HPDE6-E6E7 (cell line): ENCODE measurements at regions not wholly inside any gene's neighbourhood (a gene's known extent, or its start where the extent isn't known, plus 50 kb on each side); places are given as distances from the start of the nearest gene placed in this dataset.
A peak's percentile ranks its signal among the peaks of the same experiment; 100 is the strongest.

Source experiments
- DNase-seq: peaks from one replicate; pipeline ENCODE4 v3.0.0; 2011; ENCODE audit warnings: missing footprints; ENCODE audit errors: extremely low spot score

DNA sequence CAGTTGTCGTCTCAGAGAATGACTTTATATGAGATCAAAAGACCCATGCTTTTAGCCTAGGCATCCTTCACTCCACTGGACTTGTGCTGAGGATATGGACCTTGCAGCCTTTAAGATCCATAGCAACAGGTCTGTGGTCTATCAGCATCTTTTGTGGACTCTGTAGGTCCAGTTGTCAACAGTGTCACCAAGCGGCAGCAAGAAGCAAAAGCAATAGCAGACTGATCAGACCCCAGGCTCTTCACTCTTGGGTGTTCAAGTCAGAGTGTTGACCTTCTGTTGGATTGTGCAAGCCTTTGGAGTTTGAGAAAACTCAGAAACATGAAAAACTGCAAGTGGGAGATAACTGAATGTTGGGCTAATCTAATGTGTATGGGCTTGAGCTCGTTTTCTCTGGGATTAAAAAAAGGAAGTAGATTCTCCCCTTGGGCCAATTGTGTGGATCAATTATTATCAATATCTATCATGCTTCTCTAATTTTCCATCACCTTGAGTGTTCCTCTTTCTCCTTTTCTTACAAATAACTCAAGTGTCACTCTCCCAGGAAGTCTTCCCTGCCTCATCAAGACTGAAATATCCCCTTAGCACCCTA, 144.2 kb downstream of the LYPLAL1 start:
- no peak for DNase-seq

DNA sequence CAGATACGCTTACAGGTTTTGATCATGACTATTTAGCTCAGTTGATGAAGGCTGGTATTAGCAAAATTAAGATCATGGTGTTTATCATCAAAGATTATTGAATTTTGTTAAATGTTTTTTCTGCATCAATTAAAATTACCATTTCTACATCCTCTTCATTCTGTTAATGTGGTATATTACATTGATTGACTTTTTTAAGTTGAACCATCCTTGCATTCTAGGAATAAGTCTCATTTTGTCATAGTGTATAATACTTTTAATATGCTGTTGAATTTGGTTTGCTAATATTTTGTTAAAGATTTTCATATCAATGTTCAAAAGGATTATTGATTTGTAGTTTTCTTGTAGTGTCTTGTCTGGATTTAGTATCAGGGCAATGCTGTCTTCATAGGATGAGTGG, 142.4 kb downstream of the LYPLAL1 start:
- no peak for DNase-seq

DNA sequence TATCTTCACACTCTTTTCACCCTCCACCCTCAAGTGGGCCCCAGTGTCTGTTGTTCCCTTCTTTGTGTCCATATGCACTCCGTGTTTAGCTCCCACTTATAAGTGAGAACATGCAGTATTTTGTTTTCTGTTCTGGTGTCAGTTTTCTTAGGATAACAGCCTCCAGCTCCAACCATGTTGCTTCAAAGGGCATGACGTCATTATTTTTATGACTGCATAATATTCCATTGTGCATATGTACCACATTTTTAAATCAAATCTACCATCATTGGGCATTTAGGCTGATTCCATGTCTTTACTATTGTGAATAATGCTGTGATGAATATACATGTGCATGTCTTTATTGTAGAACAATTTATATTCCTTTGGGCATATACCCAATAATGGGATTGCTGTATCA, 140.3 kb downstream of the LYPLAL1 start:
- no peak for DNase-seq

DNA sequence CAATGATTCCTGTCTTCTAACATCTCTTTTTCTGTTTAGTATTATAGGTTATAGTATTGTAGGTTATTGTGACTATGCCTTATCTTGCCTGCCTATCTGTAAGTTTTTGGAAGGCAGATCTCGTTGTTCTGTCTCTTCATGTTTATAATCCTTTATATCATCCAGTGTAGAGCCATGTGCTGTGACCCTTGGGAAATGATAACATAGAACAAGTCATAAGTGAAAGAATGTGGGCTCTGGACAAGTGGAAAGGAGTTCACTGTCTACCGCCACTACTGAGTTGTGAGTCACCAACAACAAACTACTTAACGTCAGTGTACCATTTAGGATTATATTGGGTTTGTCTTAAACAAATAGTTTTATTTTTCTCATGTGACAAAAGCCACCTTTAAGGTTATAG, 139.3 kb downstream of the LYPLAL1 start:
- no peak for DNase-seq

DNA sequence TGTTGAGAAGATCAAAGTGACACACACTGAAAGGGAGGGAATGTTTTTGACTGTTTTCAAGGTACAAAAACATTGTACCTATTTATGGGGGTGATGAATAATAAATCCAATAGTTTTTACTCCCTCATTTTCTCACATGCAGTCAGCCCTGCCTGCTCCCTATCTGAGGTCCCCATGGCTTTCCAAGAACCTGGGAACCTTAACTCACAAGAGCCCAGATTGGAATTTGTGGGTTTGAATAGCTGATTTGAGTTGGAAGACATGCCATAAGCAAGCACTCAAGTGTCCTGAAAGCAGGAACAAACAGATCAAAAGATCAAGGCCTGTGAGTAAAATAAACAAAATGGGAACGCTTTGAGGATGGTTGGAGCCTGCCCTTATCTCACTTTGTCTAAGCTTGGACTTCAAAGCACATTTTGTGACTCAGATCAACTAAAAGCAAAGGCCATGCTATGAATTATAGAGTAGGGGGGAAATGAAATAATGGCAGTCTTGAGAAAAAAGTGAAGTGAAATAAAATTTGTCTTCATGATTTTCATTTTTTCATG, 136.6 kb downstream of the LYPLAL1 start:
- no peak for DNase-seq

DNA sequence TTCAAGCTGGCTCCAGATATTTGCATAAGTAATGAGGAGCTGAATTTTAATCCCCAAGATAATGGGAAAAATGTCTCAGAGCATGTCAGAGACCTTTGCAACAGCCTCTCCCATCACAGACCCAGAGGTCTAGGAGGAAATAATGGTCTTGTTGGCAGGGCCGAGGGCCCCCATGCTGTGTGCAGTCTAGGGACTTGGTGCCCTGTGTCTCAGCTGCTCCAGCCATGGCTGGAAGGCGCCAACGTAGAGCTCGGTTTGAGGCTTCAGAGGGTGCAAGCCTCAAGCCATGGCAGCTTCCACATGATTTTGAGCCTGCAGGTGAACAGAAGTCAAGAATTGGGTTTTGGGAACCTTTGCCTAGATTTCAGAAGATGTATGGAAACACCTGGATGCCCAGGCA, 134.7 kb downstream of the LYPLAL1 start:
- DNase-seq: no peak

DNA sequence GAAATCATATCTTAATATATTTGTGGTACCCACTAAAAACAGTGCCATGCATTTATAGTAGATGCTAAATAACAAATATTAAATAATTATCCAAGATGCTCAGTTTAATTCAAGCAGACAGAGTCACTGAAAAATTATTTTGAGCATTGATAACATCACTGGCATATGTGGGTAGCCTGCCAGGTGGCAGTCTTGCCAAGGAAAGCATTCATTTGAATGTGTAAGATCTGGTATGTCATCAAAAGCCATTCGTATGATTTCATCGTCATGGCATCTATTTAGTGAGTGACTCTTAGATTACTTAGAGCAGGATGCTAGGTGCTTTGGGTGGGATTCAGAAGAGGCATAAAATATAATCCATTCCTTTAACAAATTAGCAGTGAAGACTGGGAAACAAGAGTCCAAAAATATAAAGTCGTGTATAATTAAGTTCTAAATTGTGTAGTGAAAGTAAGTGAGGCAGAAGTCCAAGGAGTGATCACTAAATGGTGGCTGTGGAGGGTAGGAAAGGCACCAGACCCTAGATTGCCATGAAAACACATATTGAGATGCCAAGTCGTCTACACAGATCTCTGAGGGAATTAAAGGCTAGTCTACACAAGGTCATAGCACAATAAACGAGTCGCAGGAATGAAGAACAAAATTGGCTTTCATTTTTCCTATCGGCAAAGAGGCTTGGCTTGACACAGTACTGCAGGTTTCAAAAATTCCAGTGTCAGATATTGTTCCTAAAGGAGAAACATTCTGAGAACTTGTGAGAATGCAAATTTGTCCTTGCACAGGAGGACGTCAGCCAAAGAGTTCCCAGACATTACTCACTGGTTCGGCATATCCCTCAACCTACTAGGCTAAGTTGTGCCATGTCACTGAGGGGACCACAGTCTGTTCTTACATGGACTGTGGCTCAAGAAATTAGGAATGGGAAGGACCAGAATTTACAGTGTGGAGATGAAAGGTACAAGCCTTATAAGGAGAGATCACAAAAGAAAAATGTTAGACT, 130.8 kb downstream of the LYPLAL1 start:
- peak; percentile 41 for DNase-seq

DNA sequence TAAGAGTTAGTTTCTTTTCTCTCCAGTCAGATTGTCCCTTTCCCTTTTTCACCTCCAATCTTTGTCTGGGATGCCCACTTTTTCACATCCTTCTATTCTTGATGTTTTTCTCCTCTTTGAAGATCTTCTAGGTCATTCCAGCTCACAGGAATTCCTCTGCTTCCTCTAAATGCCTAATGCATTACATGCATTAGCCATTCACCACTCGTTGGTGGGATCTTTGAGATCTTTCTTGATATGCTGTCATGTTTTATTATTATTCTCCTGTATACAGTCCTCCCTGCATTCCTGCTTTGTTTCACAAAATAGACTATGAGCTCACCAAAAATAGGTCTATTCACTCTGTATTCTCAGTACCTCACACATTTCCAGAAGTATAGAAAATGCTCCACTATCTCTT, 129.0 kb downstream of the LYPLAL1 start:
- no peak for DNase-seq

DNA sequence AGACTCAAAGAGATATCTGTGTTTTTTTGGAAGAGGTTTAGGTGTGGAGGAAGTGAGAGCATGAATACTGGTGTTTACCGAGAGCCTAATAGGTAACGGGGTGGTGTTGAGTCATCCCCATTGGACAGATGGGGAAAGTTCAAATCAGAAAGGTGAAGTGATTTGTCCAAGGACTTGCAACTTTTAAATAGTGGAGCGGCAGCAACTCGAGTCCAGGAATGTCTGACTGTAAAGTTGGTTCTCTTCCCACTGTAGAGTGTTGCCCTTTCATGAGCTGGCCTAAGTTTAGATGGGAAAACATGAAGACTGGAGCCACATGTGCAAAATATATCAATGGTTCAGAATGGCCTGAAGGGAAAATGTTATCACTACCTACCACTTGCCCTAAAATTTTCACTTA, 125.7 kb downstream of the LYPLAL1 start:
- DNase-seq: no peak

DNA sequence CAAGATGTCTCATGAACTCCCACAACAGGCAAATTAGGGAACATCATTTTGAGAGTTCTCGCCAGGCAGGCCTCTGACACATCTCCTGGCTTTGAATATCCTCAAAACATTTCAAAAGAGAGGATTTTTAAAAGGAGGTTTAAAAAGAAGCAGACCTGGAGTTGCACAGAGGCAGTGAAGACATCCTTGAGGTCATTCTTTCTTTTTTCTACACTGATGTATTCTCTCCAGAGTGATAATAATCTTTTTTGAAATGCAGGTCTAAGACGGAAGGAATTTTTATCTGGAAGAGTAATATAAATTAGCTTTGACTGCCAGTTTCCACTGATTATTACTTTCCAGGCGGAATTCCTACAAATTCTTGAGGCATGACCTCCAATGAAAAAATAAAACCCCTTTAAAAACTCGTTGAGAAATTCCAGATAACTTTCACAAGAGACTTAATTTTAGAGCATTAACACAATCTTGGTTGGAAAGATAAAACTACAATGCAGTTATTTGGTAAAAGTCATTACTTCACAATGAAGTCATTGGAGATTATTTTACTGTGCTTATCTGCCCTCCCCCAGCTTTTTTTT, 125.0 kb downstream of the LYPLAL1 start:
- DNase-seq: no peak

DNA sequence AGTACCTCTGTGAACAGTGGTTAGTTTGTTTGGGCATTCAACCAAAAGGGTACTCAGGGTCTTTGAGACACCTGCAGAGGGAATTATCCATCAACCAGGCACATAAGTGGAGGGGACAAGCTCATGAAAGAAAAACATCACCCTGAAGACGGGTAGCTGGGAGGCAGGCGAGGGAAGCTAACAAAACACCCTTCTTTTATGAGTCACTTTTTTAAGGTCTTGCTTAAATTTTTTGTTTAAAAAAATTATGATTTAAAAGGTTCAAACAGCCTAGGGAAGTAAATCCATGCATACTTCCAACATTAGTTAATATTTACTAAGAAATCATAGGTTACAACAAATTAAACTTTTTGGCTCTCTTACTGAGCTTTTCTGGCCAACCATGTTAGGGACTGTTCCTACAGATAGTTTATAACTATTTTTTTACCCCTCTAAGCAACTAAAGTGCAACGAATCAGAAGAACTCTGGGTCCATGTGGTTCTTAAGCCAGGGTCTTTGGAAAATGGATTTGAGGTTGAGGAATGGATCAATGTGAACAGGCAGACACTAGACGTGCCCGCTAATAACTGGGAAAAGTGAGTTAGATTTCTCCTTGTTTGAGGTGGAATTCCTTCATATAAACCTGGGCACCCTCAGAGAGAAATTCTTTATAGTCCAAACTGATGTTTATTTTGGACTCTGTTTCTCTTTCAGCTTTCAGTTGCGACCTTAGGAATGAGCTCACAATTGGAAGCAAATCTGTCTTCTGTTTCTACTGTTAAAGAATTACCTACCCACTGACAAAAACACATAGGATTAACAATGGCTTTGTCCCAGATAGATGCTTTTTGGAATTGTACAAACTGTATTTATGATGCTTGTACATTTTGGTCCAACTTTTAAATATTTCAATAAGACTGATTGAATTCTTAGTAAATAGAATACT, 123.0 kb downstream of the LYPLAL1 start:
- no peak for DNase-seq

DNA sequence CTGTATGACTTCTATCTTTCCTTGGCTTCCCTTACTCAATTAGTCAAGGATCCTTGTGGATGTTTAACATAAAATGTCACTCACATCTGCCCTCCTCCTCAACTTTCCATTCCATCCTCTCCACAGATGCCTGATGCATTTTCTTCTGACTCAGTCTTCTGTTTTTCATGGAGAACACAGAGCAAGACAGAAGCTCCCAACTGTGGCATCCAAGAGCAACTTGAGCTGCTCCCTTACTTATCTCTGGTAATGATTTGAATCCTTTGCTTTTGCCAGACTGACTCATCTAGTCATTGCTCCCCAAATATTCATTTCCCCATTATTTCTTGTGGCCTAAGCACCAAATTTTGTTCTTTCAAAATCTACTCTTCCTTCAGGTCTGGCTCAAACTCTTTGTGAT, 120.6 kb downstream of the LYPLAL1 start:
- no peak for DNase-seq

DNA sequence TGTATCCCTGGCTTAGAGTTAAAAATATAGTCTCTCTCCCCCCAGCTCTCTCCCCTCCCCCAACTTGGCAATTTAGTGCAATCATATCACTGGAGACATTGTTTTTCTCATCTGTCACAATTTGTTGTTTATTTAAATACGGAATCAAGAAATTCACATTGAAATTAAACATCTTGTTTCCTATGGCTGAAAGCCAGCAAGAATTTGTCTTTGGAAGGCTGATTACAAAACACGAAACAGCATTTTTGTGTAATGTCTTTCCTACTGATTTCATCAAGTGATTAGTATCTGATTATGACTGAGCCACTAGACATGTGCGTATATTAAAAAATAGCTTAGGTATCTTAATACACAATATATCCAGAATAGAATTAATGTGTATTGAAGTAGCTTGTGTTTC, 119.7 kb downstream of the LYPLAL1 start:
- DNase-seq: no peak

DNA sequence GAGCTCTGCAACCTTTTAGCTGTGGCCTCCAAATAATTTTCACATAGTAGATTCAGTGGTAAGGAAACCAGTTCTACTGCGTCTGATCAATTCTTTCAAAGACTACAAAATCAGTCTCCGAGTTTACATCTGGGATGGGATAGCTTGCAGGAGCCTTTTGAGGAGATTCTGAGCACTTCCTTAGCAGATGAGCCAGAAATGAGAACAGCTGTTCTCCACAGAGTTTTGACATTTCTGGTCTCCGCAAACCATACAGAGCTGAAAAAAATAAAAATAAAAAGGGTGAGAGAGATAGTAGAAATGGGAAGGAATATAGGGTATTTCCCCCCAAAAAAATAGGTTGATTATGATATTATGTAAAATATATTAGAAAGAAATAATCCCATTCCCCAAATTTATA, 119.3 kb downstream of the LYPLAL1 start:
- no peak for DNase-seq

DNA sequence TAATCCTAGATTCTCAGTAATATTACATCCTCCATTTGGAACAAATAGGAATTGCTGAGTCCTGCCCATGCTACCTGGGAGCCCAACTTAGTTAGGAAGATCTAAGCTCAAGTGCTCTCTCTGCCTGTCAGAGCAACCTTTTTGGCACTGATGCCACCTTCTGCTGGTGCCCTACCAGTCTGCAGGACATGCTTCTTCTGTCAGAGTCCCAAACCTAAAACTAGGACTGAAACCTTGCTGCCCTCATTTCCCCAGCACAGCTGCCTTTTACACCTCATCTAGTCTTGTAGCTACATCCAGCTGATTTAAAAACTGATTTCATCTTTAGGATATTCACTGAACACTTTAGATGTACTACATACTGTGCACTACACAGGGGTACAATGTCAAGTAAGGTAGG, 118.7 kb downstream of the LYPLAL1 start:
- DNase-seq: no peak

DNA sequence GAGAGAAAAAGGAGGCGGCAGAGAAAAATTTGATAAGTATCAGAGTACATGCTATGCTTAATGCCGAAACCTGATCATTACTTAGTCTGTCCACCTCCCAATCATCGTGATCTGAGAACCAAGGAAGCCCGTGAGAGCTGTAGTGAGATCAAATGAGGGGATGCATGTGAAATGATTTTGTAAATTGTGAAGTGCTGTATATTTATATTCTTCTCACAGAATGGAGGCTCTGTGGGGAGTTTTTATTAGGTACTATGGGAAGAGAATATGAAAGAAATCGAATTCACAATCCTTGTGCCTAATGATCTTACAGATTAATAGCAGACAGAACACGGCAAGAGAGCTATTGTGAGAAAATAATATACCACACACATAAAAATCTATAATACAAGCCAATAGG, 115.5 kb downstream of the LYPLAL1 start:
- DNase-seq: no peak

DNA sequence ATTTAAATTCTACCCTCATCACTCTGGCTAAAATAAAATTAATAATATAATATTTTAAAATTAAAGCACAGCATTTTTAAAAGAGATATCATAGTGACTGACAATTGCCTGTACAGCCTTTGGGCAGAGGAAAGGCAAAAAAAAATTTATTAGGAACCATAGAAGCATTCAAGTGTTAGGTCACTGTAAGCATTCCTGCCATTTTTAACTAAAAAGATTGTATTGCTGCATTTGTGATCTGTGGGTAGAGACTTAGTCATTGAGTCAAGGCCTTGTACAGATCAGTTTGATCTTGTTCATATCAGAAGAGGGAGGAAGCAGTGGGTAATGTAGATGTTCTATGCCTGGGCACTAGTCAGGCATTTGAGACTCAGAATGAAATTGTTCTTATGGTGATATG, 109.9 kb downstream of the LYPLAL1 start:
- DNase-seq: no peak

DNA sequence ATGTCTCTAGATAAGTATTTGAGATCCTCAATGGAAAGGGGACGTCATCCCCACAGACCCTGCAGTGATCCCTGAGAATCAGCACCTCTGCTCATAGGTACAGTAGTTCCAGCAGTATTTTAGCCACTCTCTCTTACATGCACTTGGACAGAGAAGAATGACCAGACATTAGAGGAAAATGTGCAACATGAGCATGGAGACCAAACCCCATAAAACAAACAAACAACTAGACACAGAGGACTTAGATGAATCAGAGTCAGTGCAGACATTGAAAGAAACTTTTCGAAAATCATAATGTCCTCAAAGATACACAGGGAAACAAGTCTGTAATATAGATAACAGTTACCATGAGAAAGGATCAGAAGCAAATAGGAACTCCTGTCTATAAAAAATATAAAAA, 108.2 kb downstream of the LYPLAL1 start:
- DNase-seq: no peak

DNA sequence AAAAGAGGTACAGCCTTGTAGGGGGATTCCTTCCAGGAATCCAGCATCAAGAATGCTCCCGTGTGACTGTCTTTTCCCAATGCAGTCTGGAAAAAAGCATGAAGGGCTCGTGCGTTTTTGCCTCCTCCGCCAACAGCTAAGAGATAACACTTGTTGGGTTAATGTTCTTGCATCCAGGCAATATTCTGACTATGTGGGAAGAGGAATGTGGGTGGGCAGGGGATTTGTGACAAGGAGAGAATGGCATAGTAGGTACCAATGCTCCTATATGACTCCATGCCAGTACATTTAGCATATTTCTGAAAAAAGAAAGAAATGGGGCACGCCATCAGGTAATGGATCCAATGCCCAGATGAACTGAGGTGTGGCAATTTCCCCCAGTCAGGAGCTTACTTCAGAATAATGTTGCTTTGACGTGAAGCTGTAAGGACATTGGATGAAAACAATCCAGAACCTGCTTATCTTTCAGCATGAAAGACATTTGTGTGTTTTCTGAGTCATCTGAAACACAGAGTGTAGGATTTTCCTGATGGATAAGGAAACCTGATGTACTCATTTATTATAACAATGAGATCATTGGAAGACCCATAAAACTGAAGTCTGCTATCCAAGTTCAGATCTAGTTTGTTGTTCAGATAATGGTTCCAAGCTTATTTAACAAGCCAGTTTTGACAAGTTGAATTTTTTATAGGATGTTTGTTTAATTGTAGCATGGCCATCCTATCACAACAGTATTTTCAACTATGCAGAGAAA, 105.5 kb downstream of the LYPLAL1 start:
- no peak for DNase-seq

DNA sequence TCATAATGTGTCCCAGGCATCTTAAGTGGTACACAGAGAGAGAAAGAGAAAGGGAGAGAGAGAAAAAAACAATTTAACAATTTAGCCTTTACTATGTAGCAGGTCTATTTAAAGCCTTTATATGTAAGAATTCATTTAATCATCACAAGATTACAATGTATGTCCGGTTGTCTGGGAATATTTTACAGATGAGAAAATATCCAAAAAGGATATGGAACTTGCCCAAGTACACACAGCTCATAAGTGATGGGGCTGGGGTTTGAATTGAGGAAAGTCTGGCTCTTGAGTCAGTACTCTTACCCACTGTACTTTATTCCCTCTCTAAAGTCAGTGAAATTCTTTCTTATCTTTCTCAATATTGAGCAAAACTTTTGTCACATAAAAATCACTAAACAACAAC, 104.6 kb downstream of the LYPLAL1 start:
- no peak for DNase-seq
